ENCODE measurements at regions not wholly inside any gene's neighbourhood (a gene's known extent, or its start where the extent isn't known, plus 50 kb on each side); places are given as distances from the start of the nearest gene placed in this dataset.

DNA sequence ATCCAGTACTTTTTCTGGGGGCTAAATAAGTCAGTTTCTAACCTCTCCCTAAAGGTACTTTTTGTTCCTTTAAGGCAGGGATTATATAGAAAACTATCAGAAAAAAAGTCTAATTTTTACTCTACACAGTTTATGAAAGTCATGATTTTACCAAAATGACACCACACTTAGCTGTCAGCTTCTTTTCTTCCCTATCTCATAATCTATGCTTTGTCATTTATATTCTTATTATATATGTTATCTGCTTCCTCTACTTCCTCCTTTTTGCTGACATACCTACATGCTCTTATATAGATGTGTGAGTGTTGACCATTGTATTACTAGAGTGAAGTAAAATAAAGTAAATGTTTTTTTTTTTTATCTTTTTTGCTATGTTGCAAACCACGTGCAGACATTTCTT is 203.9 kb upstream of the CHRM2 start:
- Histone ChIP-seq H3K36me3 (ENCODE audit: control insufficient read depth, insufficient read depth, low read length) (no peaks in the 10 kb centered on the region), H3K4me3 (ENCODE audit: low read depth, low read length) (no peak overlapping the region), H3K27me3 (ENCODE audit: control insufficient read depth, insufficient read depth, low read length) (no peaks in the 10 kb centered on the region)
- TF ChIP-seq, protein P1, sequence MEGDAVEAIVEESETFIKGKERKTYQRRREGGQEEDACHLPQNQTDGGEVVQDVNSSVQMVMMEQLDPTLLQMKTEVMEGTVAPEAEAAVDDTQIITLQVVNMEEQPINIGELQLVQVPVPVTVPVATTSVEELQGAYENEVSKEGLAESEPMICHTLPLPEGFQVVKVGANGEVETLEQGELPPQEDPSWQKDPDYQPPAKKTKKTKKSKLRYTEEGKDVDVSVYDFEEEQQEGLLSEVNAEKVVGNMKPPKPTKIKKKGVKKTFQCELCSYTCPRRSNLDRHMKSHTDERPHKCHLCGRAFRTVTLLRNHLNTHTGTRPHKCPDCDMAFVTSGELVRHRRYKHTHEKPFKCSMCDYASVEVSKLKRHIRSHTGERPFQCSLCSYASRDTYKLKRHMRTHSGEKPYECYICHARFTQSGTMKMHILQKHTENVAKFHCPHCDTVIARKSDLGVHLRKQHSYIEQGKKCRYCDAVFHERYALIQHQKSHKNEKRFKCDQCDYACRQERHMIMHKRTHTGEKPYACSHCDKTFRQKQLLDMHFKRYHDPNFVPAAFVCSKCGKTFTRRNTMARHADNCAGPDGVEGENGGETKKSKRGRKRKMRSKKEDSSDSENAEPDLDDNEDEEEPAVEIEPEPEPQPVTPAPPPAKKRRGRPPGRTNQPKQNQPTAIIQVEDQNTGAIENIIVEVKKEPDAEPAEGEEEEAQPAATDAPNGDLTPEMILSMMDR (IDR thresholded peaks at IDR 0.05; ENCODE audit: insufficient read depth, low read length, severe bottlenecking), result no peak
- DNase-seq (ENCODE audit: low read depth), result no peak
- no peak for FAIRE-seq

DNA sequence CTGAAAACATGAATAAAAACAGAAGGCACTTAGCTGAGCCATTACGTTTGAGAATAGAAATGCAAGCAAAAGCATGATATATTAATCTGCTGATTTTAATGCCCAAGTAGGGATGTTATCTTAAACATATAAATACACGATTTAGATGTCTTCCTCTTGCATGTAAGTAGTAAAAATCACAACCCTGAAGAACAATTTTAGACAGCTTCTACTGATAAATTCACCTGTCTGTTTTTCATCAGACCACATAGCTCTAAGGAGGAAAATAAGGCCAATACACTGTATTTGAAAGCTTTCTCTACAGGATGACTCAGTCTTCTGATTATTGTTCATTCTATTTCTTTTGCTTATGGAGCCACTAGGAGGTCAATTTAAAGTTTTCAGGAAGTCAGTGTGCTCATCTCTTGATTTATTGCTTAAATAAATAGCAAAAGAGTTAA is 210.9 kb upstream of the CHRM2 start:
- TF ChIP-seq, protein P1 (IDR thresholded peaks at IDR 0.05; ENCODE audit: insufficient read depth, low read length, severe bottlenecking), result no peak
- no peaks in the 10 kb centered on the region for H3K36me3 ChIP-seq (ENCODE audit: control insufficient read depth, insufficient read depth, low read length)
- H3K27me3 ChIP-seq (ENCODE audit: control insufficient read depth, insufficient read depth, low read length), result no peaks in the 10 kb centered on the region
- no peak for FAIRE-seq
- DNase-seq (ENCODE audit: low read depth), result no peak
- no peak overlapping the region for H3K4me3 ChIP-seq (ENCODE audit: low read depth, low read length)

DNA sequence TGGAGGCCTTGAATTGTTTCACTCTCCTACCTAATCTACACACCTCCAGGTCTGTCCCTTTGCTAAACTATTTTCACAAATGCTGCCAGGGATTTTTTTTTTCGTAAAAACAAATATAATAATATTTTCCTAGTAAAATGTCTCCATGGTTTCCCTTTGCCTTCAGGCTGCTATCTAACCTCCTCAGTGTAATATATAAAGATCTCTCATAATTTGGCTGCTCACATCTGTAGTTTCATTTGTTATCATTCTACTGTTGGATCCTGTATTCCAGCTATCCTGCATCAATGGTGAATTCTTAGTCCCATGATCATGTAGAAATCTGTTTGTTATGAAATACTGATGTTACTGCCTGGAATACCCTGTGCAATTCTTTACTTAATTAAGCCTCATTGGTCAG is 211.9 kb upstream of the CHRM2 start:
- TF ChIP-seq, protein P1 (IDR thresholded peaks at IDR 0.05; ENCODE audit: insufficient read depth, low read length, severe bottlenecking), result no peak

DNA sequence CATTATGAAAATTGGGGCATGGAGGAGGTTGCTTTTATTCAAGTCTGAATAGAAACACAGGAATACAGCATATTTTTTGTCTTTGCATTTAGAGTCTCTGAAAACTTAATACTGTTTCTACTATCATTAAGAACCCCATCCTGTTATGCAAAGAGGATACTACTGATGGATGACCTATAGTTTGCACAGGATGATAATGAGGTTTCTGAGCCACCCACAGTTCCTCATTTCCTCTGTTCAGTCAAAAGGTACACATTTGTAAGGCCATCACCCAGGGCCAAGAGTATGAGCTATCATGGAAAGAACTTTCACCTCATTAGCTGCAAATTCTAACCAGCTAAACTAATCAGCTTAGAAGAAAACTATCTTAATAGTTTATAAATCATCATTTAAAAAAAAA is 213.0 kb upstream of the CHRM2 start:
- H3K4me3 ChIP-seq (ENCODE audit: low read depth, low read length), result no peak overlapping the region
- TF ChIP-seq, protein P1 (IDR thresholded peaks at IDR 0.05; ENCODE audit: insufficient read depth, low read length, severe bottlenecking), result no peak
- FAIRE-seq, result no peak

More for the DNA sequence above, 211.9 kb upstream of the CHRM2 start:
- Histone ChIP-seq H3K27me3 (ENCODE audit: control insufficient read depth, insufficient read depth, low read length) (no peaks in the 10 kb centered on the region), H3K4me3 (ENCODE audit: low read depth, low read length) (no peak overlapping the region), H3K36me3 (ENCODE audit: control insufficient read depth, insufficient read depth, low read length) (no peaks in the 10 kb centered on the region)
- FAIRE-seq (no peak), DNase-seq (ENCODE audit: low read depth) (no peak)

DNA sequence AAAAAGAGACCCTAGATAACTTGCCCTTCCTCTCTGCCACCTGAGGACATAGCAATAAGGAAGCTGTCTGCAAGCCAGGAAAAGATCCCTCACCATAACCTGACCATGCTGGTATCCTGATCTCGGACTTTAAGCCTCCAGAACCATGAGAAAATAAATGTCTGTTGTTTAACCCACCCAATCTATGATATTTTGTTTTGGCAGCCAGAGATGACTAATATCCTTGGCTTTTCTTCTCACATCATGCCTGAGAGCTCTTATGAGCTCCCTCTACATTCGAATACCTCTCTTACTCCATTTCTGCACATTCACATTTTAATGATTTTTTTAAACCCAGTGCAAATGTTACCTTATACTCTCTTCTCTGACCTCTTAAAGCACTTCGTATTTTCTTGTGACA is 214.0 kb upstream of the CHRM2 start:
- Histone ChIP-seq H3K27me3 (ENCODE audit: control insufficient read depth, insufficient read depth, low read length) (no peaks in the 10 kb centered on the region), H3K4me3 (ENCODE audit: low read depth, low read length) (no peak overlapping the region), H3K36me3 (ENCODE audit: control insufficient read depth, insufficient read depth, low read length) (no peaks in the 10 kb centered on the region)
- DNase-seq (ENCODE audit: low read depth) (no peak), FAIRE-seq (no peak)
- TF ChIP-seq, protein P1 (IDR thresholded peaks at IDR 0.05; ENCODE audit: insufficient read depth, low read length, severe bottlenecking), result no peak

More for the DNA sequence above, 213.0 kb upstream of the CHRM2 start:
- no peak for DNase-seq (ENCODE audit: low read depth)
- Histone ChIP-seq H3K36me3 (ENCODE audit: control insufficient read depth, insufficient read depth, low read length) (no peaks in the 10 kb centered on the region), H3K27me3 (ENCODE audit: control insufficient read depth, insufficient read depth, low read length) (no peaks in the 10 kb centered on the region)

DNA sequence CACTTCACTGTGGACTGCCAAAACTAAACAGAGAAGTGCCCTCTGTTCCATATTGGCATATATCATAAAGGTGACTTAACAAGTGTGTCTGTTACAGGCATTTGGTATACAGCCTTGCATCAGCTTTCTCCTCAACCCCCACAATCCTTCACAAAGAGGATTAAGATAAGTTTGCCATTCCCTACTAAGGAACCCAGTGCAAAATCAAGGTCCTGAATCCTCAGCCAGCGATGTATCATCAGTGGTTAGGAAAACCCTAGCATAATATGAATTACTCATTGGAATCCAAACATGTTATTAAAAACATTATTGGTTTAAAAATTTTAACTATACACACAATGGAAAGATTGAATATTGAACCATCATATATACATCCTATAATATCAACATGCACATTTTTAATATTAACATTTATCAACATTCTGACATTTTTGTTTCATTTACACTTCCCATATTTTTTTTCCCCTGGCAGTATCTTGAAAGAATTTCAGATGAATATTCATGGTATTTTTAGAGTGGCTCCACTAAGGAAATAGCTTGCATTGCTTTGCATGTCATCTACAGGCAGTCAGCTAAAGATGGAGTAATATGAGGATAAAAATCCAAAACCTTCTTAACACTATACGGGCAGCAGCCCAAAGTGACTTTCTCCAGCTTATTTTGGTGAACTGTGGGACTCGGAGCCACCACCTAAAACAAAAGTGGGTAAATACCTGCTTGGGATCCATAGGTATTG is 215.6 kb upstream of the CHRM2 start:
- TF ChIP-seq, protein P1 (IDR thresholded peaks at IDR 0.05; ENCODE audit: insufficient read depth, low read length, severe bottlenecking), result no peak
- FAIRE-seq (no peak), DNase-seq (ENCODE audit: low read depth) (no peak)
- Histone ChIP-seq H3K27me3 (ENCODE audit: control insufficient read depth, insufficient read depth, low read length) (no peaks in the 10 kb centered on the region), H3K36me3 (ENCODE audit: control insufficient read depth, insufficient read depth, low read length) (no peaks in the 10 kb centered on the region), H3K4me3 (ENCODE audit: low read depth, low read length) (no peak overlapping the region)

All from bronchial epithelial cell (primary cell).